ENCODE measurements at regions not wholly inside any gene's neighbourhood (a gene's known extent, or its start where the extent isn't known, plus 50 kb on each side); places are given as distances from the start of the nearest gene placed in this dataset.

- no peak for DNase-seq
Observed at GRCh38 chrX:76228499-76228898, 55.6 kb downstream of the PBDC1 start.

GRCh38 chrX:76248901-76249300, 76.0 kb downstream of the PBDC1 start:
- no peak for DNase-seq

- DNase-seq, result no peak
Observed at GRCh38 chrX:76253432-76253831, 80.6 kb downstream of the PBDC1 start.

DNA sequence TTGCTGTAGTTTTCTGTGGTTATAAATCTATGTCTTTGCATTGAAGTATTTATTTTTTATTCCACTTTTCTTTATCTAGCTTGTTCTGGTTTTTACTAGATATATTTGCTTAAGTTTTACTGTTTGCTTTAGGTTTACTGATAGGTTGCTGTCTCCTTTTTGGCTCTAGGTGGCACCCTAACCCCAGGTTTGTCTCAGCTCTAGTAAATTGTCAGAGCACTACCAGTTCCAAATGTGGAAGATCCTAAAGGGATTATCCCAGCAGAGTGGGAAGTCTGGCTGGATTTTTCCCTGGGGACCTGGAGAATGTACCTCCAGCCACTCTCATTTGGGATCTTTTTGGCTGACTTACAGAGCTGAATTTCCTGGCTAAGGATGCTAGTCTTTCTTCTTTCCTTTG, 106.1 kb downstream of the PBDC1 start:
- peak; percentile 0 for DNase-seq

All from DMS153 (cell line).